Stomach (tissue), 8 donors: ENCODE measurements at regions not wholly inside any gene's neighbourhood (a gene's known extent, or its start where the extent isn't known, plus 50 kb on each side); places are given as distances from the start of the nearest gene placed in this dataset.

Experiments used
- DNase-seq, 2 donors: peaks; one replicate each; pipeline versions ENCODE4 v3.0.0 to v3.0.0-alpha.2; 2013 to 2019
- H3K27ac ChIP-seq, 5 donors: fragments of 200-600 bp in 4 of 5; sonication (generic) in 4 of 5; one replicate each; pipeline ENCODE4 v1.5.1; 2013 to 2019; ENCODE audit warnings: mild to moderate bottlenecking in 1 of 5, moderate library complexity in 1 of 5
- H3K27me3 ChIP-seq, 3 donors: fragments of 200-600 bp; sonication (generic); one replicate each; pipeline ENCODE4 v1.5.1; 2017 to 2019; ENCODE audit warnings: mixed run types in 1 of 3
- H3K36me3 ChIP-seq, 4 donors: fragments of 200-600 bp; sonication (generic); 1 replicate in 3 of 4; 2 replicates in 1 of 4; pipeline ENCODE4 v1.5.1; 2016 to 2019
- H3K4me1 ChIP-seq, 4 donors: fragments of 200-600 bp; sonication (generic); one replicate each; pipeline ENCODE4 v1.5.1; 2016 to 2019
- H3K4me3 ChIP-seq, 4 donors: fragments of 200-600 bp; sonication (generic) in 3 of 4; one replicate each; pipeline ENCODE4 v1.5.1; 2016 to 2019; ENCODE audit warnings: mild to moderate bottlenecking in 1 of 4
- H3K9me3 ChIP-seq, 4 donors: fragments of 200-600 bp; sonication (generic); one replicate each; pipeline ENCODE4 v1.5.1; 2016 to 2019
- CTCF ChIP-seq, 7 experiments: fragments of 450-650 bp in 4 of 7; fragments of 200-600 bp in 3 of 7; sonication (generic) in 3 of 7; IDR thresholded peaks; one replicate each; pipeline ENCODE4 v1.5.1; 2016 to 2019; ENCODE audit warnings: antibody characterized with exemption in 7 of 7, control low read depth in 2 of 7, mild to moderate bottlenecking in 1 of 7
- EP300 ChIP-seq: sonication (generic); formaldehyde crosslinking; IDR thresholded peaks from one replicate; pipeline ENCODE4 v1.6.1; 2017; ENCODE audit warnings: antibody characterized with exemption
- POLR2A ChIP-seq, 4 donors: fragments of 450-650 bp; IDR thresholded peaks; one replicate each; pipeline ENCODE4 v1.6.1; 2016; ENCODE audit warnings: antibody characterized with exemption in 4 of 4, control low read depth in 2 of 4, mild to moderate bottlenecking in 1 of 4, moderate library complexity in 1 of 4
- POLR2AphosphoS5 ChIP-seq, 3 donors: sonication (generic); formaldehyde crosslinking; IDR thresholded peaks; one replicate each; pipeline ENCODE4 v1.6.1; 2016; ENCODE audit warnings: antibody characterized with exemption in 3 of 3
- WGBS, 5 donors: extraction: QIAGEN DNeasy Blood & Tissue Kit in 3 of 5; methylation state at CpG; one replicate each; pipeline versions ENCODE4 v1.1.5 to v1.1.7; 2013 to 2018; 5-methylcytosine and 5-hydroxymethylcytosine counted together
- intact Hi-C: fragments of 100-400 bp; cut with DNase I; formaldehyde crosslinking; loops from one replicate; pipeline ENCODE4 v1.15.1; 2023; ENCODE audit warnings: low total_unique reads
- donor health status: healthy with polysubstance abuse.
- donor health status: Bipolar disorder and iron deficiency.
- donor health status: healthy.

- Histone ChIP-seq H3K9me3 (no peaks in the 10 kb centered on the region), H3K27me3 (no peaks in the 10 kb centered on the region), H3K4me1 (peaks cover 0 to 12% (median 4%) of the 10 kb centered on the region in 4 donors), H3K4me3 (no peak overlapping the region), H3K27ac (no peak overlapping the region), H3K36me3 (no peaks in the 10 kb centered on the region)
- DNase-seq: no peak
- intact Hi-C loops: no loop called here
- 90 to 96% (median 92%) methylated on average over 3 of the region's 3 CpGs for WGBS, 5 donors
- TF ChIP-seq POLR2A (IDR thresholded peaks at IDR 0.05) (no peak), POLR2AphosphoS5 (IDR thresholded peaks at IDR 0.05) (no peak), EP300 (no peak), CTCF (IDR thresholded peaks at IDR 0.05) (no peak)
Observed at GRCh38 chr18:26741758-26742157, 123.7 kb downstream of the AQP4 start.

GRCh38 chr18:26741048-26741447 lies 124.5 kb downstream of the AQP4 start:
- DNase-seq: no peak
- Histone ChIP-seq H3K4me3 (no peak overlapping the region), H3K4me1 (peaks cover 0 to 5% (median under 1%) of the 10 kb centered on the region in 4 donors), H3K9me3 (no peaks in the 10 kb centered on the region), H3K27ac (no peak overlapping the region), H3K36me3 (no peaks in the 10 kb centered on the region), H3K27me3 (no peaks in the 10 kb centered on the region)
- TF ChIP-seq EP300 (no peak), CTCF (IDR thresholded peaks at IDR 0.05) (no peak), POLR2A (IDR thresholded peaks at IDR 0.05) (no peak), POLR2AphosphoS5 (IDR thresholded peaks at IDR 0.05) (no peak)
- 35 to 59% (median 38%) methylated on average over 1 of the region's 1 CpG for WGBS, 5 donors
- intact Hi-C loops: no loop called here

- 62 to 78% (median 74%) methylated on average over 2 of the region's 2 CpGs for WGBS, 5 donors
- Histone ChIP-seq H3K36me3 (no peaks in the 10 kb centered on the region), H3K4me3 (no peak overlapping the region), H3K27ac (no peak overlapping the region), H3K4me1 (no peaks in the 10 kb centered on the region), H3K9me3 (no peaks in the 10 kb centered on the region), H3K27me3 (no peaks in the 10 kb centered on the region)
- TF ChIP-seq POLR2A (IDR thresholded peaks at IDR 0.05): no peak
- TF ChIP-seq CTCF (IDR thresholded peaks at IDR 0.05): no peak
- TF ChIP-seq EP300: no peak
- no peak for TF ChIP-seq POLR2AphosphoS5 (IDR thresholded peaks at IDR 0.05)
- DNase-seq: no peak
- intact Hi-C loops: no loop called here
Observed at GRCh38 chr18:26740396-26740795, 125.1 kb downstream of the AQP4 start.

GRCh38 chr18:26738706-26739105 lies 126.8 kb downstream of the AQP4 start:
- no peak for DNase-seq
- intact Hi-C loops: no loop called here
- Histone ChIP-seq H3K27ac (no peak overlapping the region), H3K27me3 (no peaks in the 10 kb centered on the region), H3K4me3 (no peak overlapping the region), H3K9me3 (no peaks in the 10 kb centered on the region), H3K36me3 (no peaks in the 10 kb centered on the region), H3K4me1 (no peaks in the 10 kb centered on the region)
- TF ChIP-seq POLR2A (IDR thresholded peaks at IDR 0.05): no peak
- no peak for TF ChIP-seq EP300
- no peak for TF ChIP-seq CTCF (IDR thresholded peaks at IDR 0.05)
- TF ChIP-seq POLR2AphosphoS5 (IDR thresholded peaks at IDR 0.05): no peak
- 87 to 92% (median 89%) methylated on average over 3 of the region's 3 CpGs for WGBS, 5 donors
